H9 (cell line): ENCODE measurements at regions not wholly inside any gene's neighbourhood (a gene's known extent, or its start where the extent isn't known, plus 50 kb on each side); places are given as distances from the start of the nearest gene placed in this dataset.

ENCODE experiments used
- DNase-seq: peaks from one replicate; pipeline ENCODE4 v3.0.0-alpha.2; 2017
- H2AFZ ChIP-seq: one replicate; pipeline ENCODE4 v1.6.1; 2013; ENCODE audit warnings: mild to moderate bottlenecking, low read length, control low read depth, moderate library complexity
- H2AK5ac ChIP-seq: 2 replicates; pipeline ENCODE4 v1.6.1; 2013; ENCODE audit warnings: low read length, control low read depth, mixed read lengths; ENCODE audit not compliant: insufficient read length
- H2BK120ac ChIP-seq: one replicate; pipeline ENCODE4 v1.6.1; 2013; ENCODE audit warnings: low read depth, mild to moderate bottlenecking, low read length, control low read depth, inconsistent platforms; ENCODE audit not compliant: poor library complexity, severe bottlenecking
- H2BK12ac ChIP-seq: 2 replicates; pipeline ENCODE4 v1.6.1; 2013; ENCODE audit warnings: low read length, control low read depth, mixed read lengths, low read depth; ENCODE audit not compliant: insufficient read length
- H2BK15ac ChIP-seq: 2 replicates; pipeline ENCODE4 v1.6.1; 2013; ENCODE audit warnings: low read depth, low read length, control low read depth
- H2BK20ac ChIP-seq: one replicate; pipeline ENCODE4 v1.6.1; 2013; ENCODE audit warnings: low read depth, mild to moderate bottlenecking, low read length, control low read depth, inconsistent platforms; ENCODE audit not compliant: poor library complexity, severe bottlenecking
- H2BK5ac ChIP-seq: 2 replicates; pipeline ENCODE4 v1.6.1; 2013; ENCODE audit warnings: low read length, control low read depth, mixed read lengths; ENCODE audit not compliant: insufficient read length
- H3K14ac ChIP-seq: 2 replicates; pipeline ENCODE4 v1.6.1; 2013; ENCODE audit warnings: low read length, control low read depth; ENCODE audit not compliant: insufficient read depth
- H3K18ac ChIP-seq: 2 replicates; pipeline ENCODE4 v1.6.1; 2013; ENCODE audit warnings: low read depth, mild to moderate bottlenecking, mixed read lengths, low read length, control low read depth; ENCODE audit not compliant: insufficient read length
- H3K23ac ChIP-seq: 2 replicates; pipeline ENCODE4 v1.6.1; 2013; ENCODE audit warnings: low read length, control low read depth, mixed read lengths, low read depth; ENCODE audit not compliant: insufficient read length
- H3K23me2 ChIP-seq: 2 replicates; pipeline ENCODE4 v1.6.1; 2013; ENCODE audit warnings: low read depth, mild to moderate bottlenecking, mixed read lengths, low read length, control low read depth; ENCODE audit not compliant: insufficient read length, poor library complexity, severe bottlenecking
- H3K27ac ChIP-seq: 2 replicates; pipeline ENCODE4 v1.5.1; 2013; ENCODE audit warnings: low read length, control low read depth, mixed read lengths, low read depth; ENCODE audit not compliant: insufficient read length
- H3K27me3 ChIP-seq: 2 replicates; pipeline ENCODE4 v1.6.1; 2013; ENCODE audit warnings: low read length, control low read depth, inconsistent platforms; ENCODE audit not compliant: insufficient read depth
- H3K4ac ChIP-seq: 2 replicates; pipeline ENCODE4 v1.6.1; 2013; ENCODE audit warnings: low read depth, mild to moderate bottlenecking, control low read depth, inconsistent platforms, low read length, moderate library complexity
- H3K4me1 ChIP-seq: 2 replicates; pipeline ENCODE4 v1.6.1; 2013; ENCODE audit warnings: low read length, control low read depth, inconsistent platforms; ENCODE audit not compliant: insufficient read depth
- H3K4me2 ChIP-seq: 2 replicates; pipeline ENCODE4 v1.6.1; 2013; ENCODE audit warnings: low read length, control low read depth, mixed read lengths; ENCODE audit not compliant: insufficient read length, insufficient read depth
- H3K56ac ChIP-seq: 2 replicates; pipeline ENCODE4 v1.6.1; 2013; ENCODE audit warnings: low read depth, mild to moderate bottlenecking, mixed read lengths, low read length, control low read depth; ENCODE audit not compliant: insufficient read length
- H3K79me1 ChIP-seq: 2 replicates; pipeline ENCODE4 v1.6.1; 2013; ENCODE audit warnings: low read depth, mild to moderate bottlenecking, moderate library complexity, low read length, control low read depth, inconsistent platforms; ENCODE audit not compliant: insufficient read depth, poor library complexity, severe bottlenecking
- H3K79me2 ChIP-seq: 2 replicates; pipeline ENCODE4 v1.6.1; 2013; ENCODE audit warnings: low read length, control low read depth, inconsistent platforms; ENCODE audit not compliant: insufficient read depth
- H3K9ac ChIP-seq: 2 replicates; pipeline ENCODE4 v1.6.1; 2013; ENCODE audit warnings: low read length, control low read depth, mixed read lengths; ENCODE audit not compliant: insufficient read length; ENCODE audit errors: extremely low read depth
- H3K9me3 ChIP-seq: one replicate; pipeline ENCODE4 v1.6.1; 2013; ENCODE audit warnings: low read depth, low read length, inconsistent platforms; ENCODE audit not compliant: control insufficient read depth
- H3T11ph ChIP-seq: one replicate; pipeline ENCODE4 v1.6.1; 2013; ENCODE audit warnings: mild to moderate bottlenecking, low read length, control low read depth, inconsistent platforms
- H4K20me1 ChIP-seq: one replicate; pipeline ENCODE4 v1.6.1; 2013; ENCODE audit not compliant: control insufficient read depth, insufficient read length, insufficient read depth
- H4K5ac ChIP-seq: 2 replicates; pipeline ENCODE4 v1.6.1; 2013; ENCODE audit warnings: low read depth, mild to moderate bottlenecking, mixed read lengths, low read length, control low read depth; ENCODE audit not compliant: insufficient read length
- H4K8ac ChIP-seq: replicated peaks from 2 replicates; pipeline ENCODE4 v1.6.1; 2013; ENCODE audit warnings: low read length, control low read depth, mixed read lengths, low read depth; ENCODE audit not compliant: insufficient read length
- H4K91ac ChIP-seq: 2 replicates; pipeline ENCODE4 v1.6.1; 2013; ENCODE audit warnings: low read depth, mild to moderate bottlenecking, moderate library complexity, mixed read lengths, low read length, control low read depth; ENCODE audit not compliant: insufficient read length
- H3K27ac Mint-ChIP-seq, 3 experiments: 2 replicates in 2 of 3; 3 replicates in 1 of 3; pipeline ENCODE4 v1.8.0; 2020 to 2021; ENCODE audit warnings: mixed read lengths in 3 of 3, mild to moderate bottlenecking in 1 of 3, moderate library complexity in 1 of 3
- H3K27me3 Mint-ChIP-seq: 2 replicates; pipeline ENCODE4 v1.8.0; 2021; ENCODE audit warnings: low read depth, mild to moderate bottlenecking, moderate library complexity, mixed read lengths
- H3K36me3 Mint-ChIP-seq, 3 experiments: 2 replicates in 2 of 3; 3 replicates in 1 of 3; pipeline ENCODE4 v1.8.0; 2020 to 2021; ENCODE audit warnings: low read depth in 3 of 3, mixed read lengths in 3 of 3; ENCODE audit not compliant: insufficient read depth in 1 of 3
- H3K4me1 Mint-ChIP-seq, 2 experiments: 2 replicates each; pipeline ENCODE4 v1.8.0; 2020; ENCODE audit warnings: mixed read lengths in 2 of 2
- H3K4me3 Mint-ChIP-seq, 2 experiments: 2 replicates in 1 of 2; 3 replicates in 1 of 2; pipeline ENCODE4 v1.8.0; 2020 to 2021; ENCODE audit warnings: mild to moderate bottlenecking in 2 of 2, mixed read lengths in 2 of 2, moderate library complexity in 1 of 2
- H3K9me3 Mint-ChIP-seq, 2 experiments: 2 replicates in 1 of 2; 3 replicates in 1 of 2; pipeline ENCODE4 v1.8.0; 2020; ENCODE audit warnings: mild to moderate bottlenecking in 2 of 2, mixed read lengths in 2 of 2, moderate library complexity in 1 of 2
- CTCF ChIP-seq: fragments of 200-600 bp; sonication (generic); conservative IDR thresholded peaks from 3 replicates; pipeline ENCODE4 v1.8.0; 2021; ENCODE audit warnings: antibody characterized with exemption, mild to moderate bottlenecking
- WGBS: extraction: QIAGEN DNeasy Blood & Tissue Kit; methylation state at CpG from one replicate; pipeline ENCODE4 v1.1.7; 2013; ENCODE audit warnings: missing lambda C conversion rate, low lambda C conversion rate, mixed read lengths; ENCODE audit not compliant: insufficient read length; ENCODE audit errors: extremely low coverage; 5-methylcytosine and 5-hydroxymethylcytosine counted together

GRCh38 chr3:25903371-25904129 is 113.7 kb downstream of the OXSM start:
- H3K27me3 Mint-ChIP-seq: no peaks in the 10 kb centered on the region
- no peak overlapping the region for H3K27ac ChIP-seq
- H3K4me1 Mint-ChIP-seq: peaks cover 18 to 33% of the 10 kb centered on the region in 2 experiments
- H3K36me3 Mint-ChIP-seq: no peaks in the 10 kb centered on the region
- no peaks in the 10 kb centered on the region for H3K9me3 ChIP-seq
- no peak overlapping the region for H3K4me3 Mint-ChIP-seq
- no peak overlapping the region for H4K5ac ChIP-seq
- no peak for DNase-seq
- no peak overlapping the region for H2AK5ac ChIP-seq
- no peak overlapping the region for H2BK20ac ChIP-seq
- H3K4me1 ChIP-seq: no peaks in the 10 kb centered on the region; the same call in 1 of the 2 replicates
- H4K8ac ChIP-seq: no peak overlapping the region
- no peak overlapping the region for H3T11ph ChIP-seq
- no peak overlapping the region for H3K56ac ChIP-seq
- no peaks in the 10 kb centered on the region for H3K79me1 ChIP-seq
- no peak overlapping the region for H3K27ac Mint-ChIP-seq
- H2BK5ac ChIP-seq: no peak overlapping the region
- no peak overlapping the region for H3K4ac ChIP-seq
- TF ChIP-seq CTCF: no peak
- H3K23me2 ChIP-seq: no peaks in the 10 kb centered on the region
- H2AFZ ChIP-seq: no peak overlapping the region
- no peak overlapping the region for H3K4me2 ChIP-seq
- no peak overlapping the region for H4K91ac ChIP-seq
- no peak overlapping the region for H3K18ac ChIP-seq
- no CpG with 5 or more reads among the region's 3 CpGs for WGBS
- no peak overlapping the region for H2BK120ac ChIP-seq
- no peaks in the 10 kb centered on the region for H4K20me1 ChIP-seq
- H2BK15ac ChIP-seq: no peak overlapping the region
- no peaks in the 10 kb centered on the region for H3K27me3 ChIP-seq
- no peak overlapping the region for H3K23ac ChIP-seq
- no peaks in the 10 kb centered on the region; a peak in 1 of 5 replicates for H3K9me3 Mint-ChIP-seq
- H2BK12ac ChIP-seq: no peak overlapping the region
- H3K14ac ChIP-seq: no peak overlapping the region
- no peaks in the 10 kb centered on the region for H3K79me2 ChIP-seq
- no peak overlapping the region for H3K9ac ChIP-seq
